Smooth muscle cell of the brain vasculature (primary cell): ENCODE measurements at regions not wholly inside any gene's neighbourhood (a gene's known extent, or its start where the extent isn't known, plus 50 kb on each side); places are given as distances from the start of the nearest gene placed in this dataset.
"Not testable (repeated sequence)": the region's sequence is repeated elsewhere in the genome, so short reads cannot be mapped to it uniquely, and the experiment has no call there.

Experiments used
- DNase-seq: peaks from one replicate; pipeline ENCODE4 v3.0.0-alpha.2; 2012; ENCODE audit warnings: low read depth, low spot score

GRCh38 chr1:184854496-184855140 is 100.0 kb upstream of the EDEM3 start:
- no peak for DNase-seq

GRCh38 chr1:184854036-184854435 is 99.4 kb upstream of the EDEM3 start:
- no peak for DNase-seq

GRCh38 chr1:184851822-184852746 is 97.4 kb upstream of the EDEM3 start:
- DNase-seq, result no peak

GRCh38 chr1:184843732-184844495 is 89.3 kb upstream of the EDEM3 start:
- DNase-seq, result no peak

- no peak for DNase-seq
These were observed 85.9 kb upstream of the EDEM3 start for GRCh38 chr1:184840596-184840995.

GRCh38 chr1:184838504-184838951 is 83.9 kb upstream of the EDEM3 start:
- peak; percentile 61 for DNase-seq

- no peak for DNase-seq
These were observed 82.6 kb upstream of the EDEM3 start for GRCh38 chr1:184836934-184837895.

GRCh38 chr1:184836141-184836540 is 81.5 kb upstream of the EDEM3 start:
- DNase-seq, result no peak

GRCh38 chr1:184833994-184834393 is 79.3 kb upstream of the EDEM3 start:
- DNase-seq, result not testable (repeated sequence)

GRCh38 chr1:184832517-184832916 is 77.9 kb upstream of the EDEM3 start:
- no peak for DNase-seq

- not testable (repeated sequence) for DNase-seq
These were observed 74.8 kb upstream of the EDEM3 start for GRCh38 chr1:184829496-184829895.

- DNase-seq, result no peak
These were observed 73.7 kb upstream of the EDEM3 start for GRCh38 chr1:184828369-184828717.

GRCh38 chr1:184827600-184828368 is 73.1 kb upstream of the EDEM3 start:
- DNase-seq, result no peak

GRCh38 chr1:184826001-184826400 is 71.3 kb upstream of the EDEM3 start:
- no peak for DNase-seq

GRCh38 chr1:184825571-184825970 is 70.9 kb upstream of the EDEM3 start:
- DNase-seq, result no peak

GRCh38 chr1:184824691-184825323 is 70.1 kb upstream of the EDEM3 start:
- no peak for DNase-seq

- DNase-seq, result no peak
These were observed 68.4 kb upstream of the EDEM3 start for GRCh38 chr1:184823080-184823479.

GRCh38 chr1:184822267-184822666 is 67.6 kb upstream of the EDEM3 start:
- DNase-seq, result no peak

GRCh38 chr1:184821658-184822057 is 67.0 kb upstream of the EDEM3 start:
- no peak for DNase-seq

GRCh38 chr1:184820956-184821355 is 66.3 kb upstream of the EDEM3 start:
- no peak for DNase-seq
